Muscle of arm (tissue), 1 donor: ENCODE measurements at regions not wholly inside any gene's neighbourhood (a gene's known extent, or its start where the extent isn't known, plus 50 kb on each side); places are given as distances from the start of the nearest gene placed in this dataset.
"Not testable (repeated sequence)": the region's sequence is repeated elsewhere in the genome, so short reads cannot be mapped to it uniquely, and the experiment has no call there.

Experiments
- DNase-seq: peaks from one replicate; pipeline ENCODE4 v3.0.0-alpha.2; 2013

DNA sequence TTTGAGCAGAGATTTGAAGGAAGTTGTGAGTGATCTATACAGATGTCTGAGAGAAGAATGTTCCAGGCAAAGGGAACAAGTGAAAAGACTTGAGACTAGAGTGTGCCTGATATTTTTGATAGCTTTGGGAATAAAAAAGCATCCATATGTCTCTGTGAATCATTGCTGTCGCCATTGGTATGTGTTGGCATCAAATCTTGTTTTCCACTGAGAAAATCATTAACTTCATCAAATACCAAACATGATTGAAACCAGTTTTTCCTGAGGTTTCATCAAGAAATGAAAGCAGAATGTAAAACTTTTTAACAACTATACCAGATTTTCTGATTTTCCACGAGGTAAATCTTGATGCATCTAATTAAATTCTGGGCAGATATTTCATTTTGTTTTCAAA, 862.6 kb downstream of the DIAPH3 start:
- no peak for DNase-seq

DNA sequence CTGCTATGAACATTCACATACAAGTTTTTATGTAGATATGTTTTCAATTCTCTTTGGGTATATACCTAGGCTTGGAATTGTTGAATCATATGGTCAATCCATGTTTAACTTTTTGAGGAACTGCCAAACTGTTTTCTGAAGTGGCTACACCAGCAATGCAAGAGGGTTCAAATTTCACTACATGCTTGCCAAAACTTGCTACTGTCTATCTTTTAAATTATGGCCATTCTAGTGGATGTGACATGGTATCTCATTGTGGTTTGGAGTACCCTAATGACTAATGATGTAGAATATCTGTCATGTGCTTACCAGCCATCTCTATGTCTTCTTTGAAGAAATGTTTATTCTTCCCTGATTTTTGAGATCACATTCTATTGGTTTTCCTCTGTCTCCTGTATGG, 860.3 kb downstream of the DIAPH3 start:
- DNase-seq, result no peak

DNA sequence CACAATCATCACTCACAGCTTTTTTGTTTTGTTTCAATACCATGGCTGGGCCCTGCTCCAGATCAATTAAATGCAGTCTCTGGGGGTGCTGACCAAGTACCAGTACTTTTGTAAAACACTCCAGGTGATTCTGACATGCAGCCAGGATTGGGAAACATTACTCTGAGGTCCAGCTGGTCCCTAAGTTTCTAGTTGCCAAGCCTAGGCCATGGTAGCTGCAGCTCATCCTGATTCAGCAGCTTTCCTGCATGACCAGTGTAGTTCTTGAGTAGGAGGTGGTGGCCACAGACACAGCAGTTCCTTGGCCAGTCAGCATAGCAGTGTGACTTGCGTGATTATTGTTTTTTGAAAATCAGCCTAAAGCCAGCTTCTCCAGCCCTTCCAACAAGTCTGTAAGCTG, 859.1 kb downstream of the DIAPH3 start:
- no peak for DNase-seq

DNA sequence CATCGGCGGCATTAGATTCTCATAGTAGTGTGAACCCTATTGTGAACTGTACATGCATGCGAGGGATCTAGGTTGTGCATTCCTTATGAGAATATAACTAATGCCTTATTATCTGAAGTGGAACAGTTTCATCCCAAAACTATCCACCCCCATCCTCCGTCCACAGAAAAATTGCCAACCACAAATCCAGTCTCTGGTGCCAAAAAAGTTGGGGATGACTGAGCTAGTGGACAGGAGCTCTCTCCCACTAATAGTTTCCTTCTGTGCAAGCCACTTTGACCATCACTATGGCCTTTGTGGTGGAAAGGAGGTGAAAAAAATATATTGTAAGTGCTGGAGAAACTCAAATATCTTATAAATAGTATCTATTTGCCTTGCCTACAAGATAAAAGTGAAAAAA, 857.8 kb downstream of the DIAPH3 start:
- DNase-seq, result no peak

DNA sequence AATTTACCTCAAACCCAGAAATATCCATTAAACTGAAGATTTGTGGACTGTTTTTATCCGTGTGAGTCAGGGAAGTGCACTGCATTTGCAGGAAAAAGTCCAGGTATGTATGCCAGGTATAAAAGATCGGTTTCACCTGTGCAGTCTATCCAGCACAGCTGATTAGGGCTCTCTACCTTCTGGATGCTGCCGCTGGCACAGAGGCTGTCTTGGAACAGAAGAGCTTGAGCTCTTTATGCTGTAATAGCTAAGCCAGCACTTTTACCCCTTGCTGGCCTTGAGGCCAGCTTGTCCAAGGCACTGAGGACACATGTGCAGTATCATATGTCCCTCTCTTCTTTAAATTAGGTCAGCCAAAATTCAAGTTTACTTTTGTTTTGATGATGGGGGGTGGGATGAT, 851.0 kb downstream of the DIAPH3 start:
- DNase-seq, result no peak

DNA sequence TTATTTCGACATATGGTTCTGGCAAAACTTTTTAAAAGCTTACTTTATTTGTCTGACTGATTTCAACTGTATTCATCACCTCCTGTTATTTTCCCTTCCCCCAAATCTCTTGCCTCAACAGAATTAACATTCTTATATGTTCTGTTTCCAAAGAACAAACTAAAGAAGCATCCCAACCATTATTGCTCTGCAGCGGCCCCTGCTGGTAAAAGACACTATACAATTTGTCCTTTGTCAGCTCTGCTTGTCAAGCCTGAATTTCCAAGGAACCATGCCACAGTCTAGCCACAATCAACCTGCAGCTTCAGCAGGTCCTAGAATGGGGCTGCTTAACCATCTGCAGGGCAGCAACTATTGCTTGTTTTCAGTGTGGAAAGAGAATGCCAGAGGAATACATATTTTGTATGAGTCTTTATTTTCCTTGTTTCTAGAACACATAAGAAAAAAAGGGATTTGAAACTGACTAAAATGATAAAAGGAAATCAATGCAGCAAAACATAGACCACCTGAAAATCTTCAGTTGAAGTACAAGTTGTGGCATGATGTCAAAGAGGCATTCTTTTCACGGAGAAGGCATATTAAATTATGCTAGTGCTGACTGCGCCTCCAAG, 845.3 kb downstream of the DIAPH3 start:
- peak; percentile 76 for DNase-seq

DNA sequence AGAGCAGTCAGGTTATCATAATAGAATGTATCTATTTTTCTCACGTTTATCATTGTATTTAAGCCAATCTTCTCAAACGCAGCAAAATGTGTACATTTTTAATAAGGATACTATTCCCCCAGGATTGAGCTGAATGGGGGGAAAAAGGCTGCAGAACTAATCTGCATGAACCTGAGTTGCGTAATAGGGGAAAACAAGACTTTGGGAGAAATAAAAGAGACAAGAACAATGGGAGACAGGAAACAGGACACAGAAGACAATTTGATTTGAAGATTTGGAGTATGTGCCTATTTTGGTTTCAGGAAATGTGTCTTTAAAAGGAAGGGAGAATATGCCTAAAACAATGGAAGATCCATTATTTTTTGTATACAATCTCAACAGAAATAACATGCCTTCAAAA, 844.5 kb downstream of the DIAPH3 start:
- DNase-seq, result no peak

DNA sequence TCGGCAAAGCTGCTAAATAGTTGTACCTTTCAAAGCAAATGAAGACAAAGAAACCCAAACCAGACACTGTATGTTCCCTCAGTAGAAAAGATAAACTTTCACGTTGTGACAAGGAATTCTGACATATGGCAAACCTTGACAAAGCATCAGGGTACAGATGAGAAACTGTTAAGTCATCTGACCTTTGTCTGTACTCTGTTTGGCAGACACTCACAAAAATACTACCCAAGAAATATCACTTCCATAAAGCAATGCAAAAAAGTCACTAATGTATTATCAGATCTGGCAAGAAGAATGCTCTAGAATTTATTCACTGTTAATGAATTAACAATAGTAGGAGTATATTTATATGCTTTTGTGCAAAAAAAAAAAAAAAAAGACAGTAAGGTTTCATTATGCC, 843.7 kb downstream of the DIAPH3 start:
- no peak for DNase-seq

DNA sequence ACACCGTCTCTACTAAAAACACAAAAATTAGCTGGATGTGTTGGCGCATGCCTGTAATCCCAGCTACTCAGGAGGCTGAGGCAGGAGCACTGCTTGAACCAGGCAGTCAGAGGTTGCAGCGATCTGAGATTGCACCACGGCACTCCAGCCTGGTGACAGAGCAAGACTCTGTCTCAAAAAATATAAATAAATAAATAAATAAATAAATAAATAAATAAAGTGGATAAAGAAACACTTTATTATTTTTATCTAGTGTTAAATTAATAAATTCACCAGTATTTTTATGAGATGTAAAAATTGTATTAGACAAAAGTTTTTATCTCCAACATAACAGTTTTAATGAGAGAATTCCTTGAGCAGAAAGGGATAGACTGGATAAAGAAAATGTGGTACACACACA, 839.3 kb downstream of the DIAPH3 start:
- not testable (repeated sequence) for DNase-seq

DNA sequence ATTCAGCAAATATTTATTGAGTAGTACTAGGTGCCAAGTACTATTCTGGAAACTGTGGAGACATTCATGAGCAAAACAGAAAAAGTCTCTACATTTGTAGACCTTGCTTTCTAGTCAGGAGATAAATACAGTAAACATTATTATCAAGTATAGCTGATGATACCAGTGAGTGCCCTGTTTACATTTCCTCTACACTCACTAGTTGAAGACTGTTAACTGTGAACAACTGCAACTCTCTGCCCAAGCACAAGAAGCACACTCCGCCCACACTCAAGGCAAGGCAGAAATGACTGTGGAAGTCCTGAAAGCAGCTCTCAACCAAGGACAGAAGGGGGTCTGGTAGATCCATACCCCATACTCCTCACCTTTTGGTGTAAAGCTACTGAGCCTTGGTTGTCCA, 837.0 kb downstream of the DIAPH3 start:
- no peak for DNase-seq

DNA sequence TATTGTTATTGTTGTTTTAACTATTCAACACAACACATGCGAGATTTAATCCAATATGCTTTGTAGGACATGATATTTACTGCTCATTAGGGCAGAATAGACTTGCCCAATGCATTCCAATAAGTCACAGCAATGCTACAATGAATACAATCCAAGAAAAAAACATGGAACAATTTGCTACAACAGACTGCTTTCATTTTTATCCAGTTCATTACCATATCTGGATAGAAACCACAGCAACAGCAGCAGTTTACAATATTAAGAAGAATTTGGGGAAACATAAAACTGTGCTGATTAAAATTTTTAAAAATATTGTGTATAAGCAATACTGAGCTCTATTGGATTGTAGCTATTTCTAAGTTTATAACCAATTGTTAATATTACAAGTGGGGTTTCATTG, 833.0 kb downstream of the DIAPH3 start:
- no peak for DNase-seq

DNA sequence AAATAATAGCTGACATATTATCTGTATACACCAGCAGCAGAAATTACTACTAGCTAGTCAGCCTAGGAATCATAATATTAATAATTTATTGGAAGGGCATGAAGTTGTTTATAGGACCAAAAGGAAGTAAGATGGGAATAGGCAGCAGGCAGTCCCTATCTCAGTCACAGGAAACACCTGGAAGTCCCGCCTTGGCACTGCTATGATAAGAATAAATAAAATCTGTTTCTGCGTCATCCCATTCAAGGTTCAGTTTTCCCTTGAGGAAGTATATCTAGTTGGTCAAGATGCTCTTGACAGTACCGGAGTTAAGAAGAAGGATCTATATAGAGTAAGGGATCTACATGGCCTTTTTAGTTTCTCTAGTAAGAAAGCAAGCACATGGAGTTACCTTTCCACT, 830.8 kb downstream of the DIAPH3 start:
- DNase-seq, result no peak

DNA sequence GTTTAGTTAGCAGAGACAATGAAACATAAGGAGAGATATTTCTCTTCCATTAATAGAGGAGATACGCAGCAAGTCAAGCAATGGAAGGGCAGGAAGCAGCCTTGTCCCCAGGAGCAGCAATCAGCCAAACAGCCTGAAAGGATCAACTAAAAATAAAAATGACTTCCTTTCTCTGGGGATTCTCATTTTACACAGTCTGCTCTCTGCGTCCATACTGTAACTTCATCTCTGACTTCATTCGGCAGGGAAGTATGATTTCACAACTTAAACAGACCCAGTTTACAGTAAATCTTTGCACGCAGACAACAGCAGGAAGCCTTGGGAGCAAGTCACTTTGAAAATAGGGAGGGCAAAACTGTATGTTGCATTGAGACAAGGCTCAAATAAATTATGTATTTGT, 826.7 kb downstream of the DIAPH3 start:
- peak; percentile 65 for DNase-seq

DNA sequence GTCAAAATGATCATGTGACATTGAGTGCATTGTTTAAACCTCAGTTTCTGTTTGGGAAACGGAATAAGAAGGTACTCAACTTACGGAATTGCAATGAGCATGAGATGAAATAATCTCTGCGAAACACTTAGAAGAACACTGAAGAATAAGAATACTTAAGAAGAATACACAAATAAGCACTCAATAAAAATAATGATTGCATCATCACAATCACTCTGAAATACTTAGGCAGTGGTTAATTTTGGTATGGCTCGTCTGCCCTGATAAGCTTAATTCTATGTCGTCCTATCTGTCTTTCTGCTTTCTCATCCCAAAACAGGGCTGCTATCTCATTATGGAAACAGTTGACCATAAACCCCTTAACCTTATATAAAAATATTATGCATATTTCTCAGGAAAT, 823.6 kb downstream of the DIAPH3 start:
- DNase-seq, result no peak

DNA sequence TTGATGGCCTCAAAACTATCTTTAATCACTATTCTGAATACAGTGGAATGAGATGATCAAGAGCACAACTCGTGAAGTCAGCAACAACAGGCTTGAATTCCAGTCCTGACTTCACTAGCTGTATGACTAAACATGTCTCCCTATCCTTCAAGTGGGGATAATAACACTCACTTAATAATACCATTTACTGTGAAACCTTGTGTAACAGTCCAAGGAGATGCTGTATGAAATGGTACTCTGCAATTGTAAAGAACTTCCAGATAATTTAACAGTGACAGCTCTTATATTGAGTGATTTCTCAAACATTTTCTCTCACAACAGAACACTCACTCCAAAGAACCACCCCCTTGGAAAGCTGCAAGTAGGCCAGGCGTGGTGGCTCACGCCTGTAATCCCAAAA, 823.1 kb downstream of the DIAPH3 start:
- no peak for DNase-seq

DNA sequence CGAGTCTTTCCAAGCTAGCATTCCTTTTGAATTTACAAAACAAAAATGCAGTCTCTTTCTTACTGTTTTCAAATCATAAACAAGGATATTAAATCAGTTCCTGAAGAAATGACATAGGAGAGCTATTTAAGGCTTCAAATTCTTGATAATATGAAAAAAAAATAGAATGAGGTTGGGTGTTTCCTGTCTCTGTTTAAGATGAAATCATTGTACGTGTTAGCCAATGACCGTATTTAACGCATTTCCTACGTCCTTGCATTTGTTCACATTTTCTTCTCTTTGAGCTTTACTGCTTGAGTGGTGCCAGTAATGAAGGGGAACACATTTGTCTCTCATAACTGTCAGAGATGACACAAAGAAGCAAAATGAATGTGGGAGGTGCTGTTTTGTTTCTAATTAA, 821.3 kb downstream of the DIAPH3 start:
- no peak for DNase-seq

DNA sequence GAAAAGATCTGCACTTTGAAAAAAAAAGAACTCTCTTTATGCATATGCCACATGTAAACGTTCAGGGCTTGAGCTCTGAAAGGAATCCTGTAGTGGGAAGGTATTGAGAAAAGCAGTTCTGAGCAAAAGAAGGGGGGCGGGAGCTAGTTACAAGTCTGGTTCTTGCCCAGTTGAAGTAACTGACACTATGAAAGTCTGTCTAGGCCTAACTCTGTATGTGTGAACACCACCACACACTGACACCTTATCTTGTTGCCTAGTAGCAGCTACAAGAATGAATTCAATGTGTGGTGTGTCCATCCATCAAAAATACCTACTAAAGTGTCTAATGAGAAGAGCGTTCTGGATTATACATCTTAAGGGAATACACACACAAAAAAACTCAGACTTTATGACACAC, 820.6 kb downstream of the DIAPH3 start:
- no peak for DNase-seq

DNA sequence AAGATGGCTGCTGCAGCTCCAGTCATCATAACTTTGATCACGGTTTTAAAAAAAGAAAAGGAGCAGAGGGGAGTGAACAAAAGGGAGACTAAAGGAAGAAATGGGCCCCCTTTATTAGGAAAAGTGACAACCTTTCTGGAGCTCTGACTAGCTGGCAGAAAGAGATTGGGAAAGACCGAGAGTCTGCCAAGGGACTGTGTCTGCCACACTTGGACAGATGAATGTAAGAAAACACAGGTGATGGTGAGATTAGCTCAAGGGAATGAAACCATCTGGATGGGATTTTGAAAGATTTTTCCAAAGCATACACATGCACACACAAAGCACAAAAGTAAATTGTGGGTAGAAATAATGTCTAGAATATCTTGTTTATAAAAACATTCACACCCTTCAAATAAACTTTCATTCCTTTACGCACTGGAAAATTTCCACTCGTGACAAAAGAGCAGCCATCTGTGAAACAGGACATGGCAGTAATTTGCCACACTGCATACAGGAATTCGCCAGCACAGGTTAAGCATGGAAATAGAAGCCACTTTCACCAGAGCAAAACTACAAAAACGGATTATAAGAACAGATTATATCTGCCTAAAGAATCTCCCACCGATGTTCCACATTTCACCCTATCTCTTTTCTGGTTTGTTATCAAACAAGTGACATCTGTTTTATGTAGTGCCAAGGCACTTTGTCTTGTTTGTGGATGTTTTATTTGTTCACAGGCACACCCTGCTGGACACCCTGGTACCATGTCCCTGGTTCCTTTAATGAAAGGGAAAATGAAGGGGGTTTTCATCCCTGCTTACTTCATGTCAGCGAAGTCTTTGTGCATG, 819.5 kb downstream of the DIAPH3 start:
- no peak for DNase-seq

DNA sequence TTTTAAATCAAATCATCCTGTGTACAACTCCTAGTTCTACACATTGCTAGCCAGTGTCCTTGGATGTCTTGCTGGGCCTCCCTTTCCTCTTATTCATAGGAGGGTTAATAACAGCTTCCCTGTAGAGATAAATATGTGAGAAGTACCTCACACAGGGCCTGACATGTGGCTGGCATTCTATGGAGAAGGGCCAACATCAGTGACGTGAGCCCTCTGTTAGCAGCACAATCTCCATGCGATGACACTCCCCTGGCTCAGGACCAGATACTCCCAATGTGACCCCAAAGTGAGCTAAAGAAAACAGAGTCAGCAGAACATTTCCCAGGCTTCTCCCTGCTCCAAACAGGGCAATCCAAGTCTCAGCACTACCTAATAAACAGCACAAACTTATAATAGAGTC, 818.4 kb downstream of the DIAPH3 start:
- no peak for DNase-seq

DNA sequence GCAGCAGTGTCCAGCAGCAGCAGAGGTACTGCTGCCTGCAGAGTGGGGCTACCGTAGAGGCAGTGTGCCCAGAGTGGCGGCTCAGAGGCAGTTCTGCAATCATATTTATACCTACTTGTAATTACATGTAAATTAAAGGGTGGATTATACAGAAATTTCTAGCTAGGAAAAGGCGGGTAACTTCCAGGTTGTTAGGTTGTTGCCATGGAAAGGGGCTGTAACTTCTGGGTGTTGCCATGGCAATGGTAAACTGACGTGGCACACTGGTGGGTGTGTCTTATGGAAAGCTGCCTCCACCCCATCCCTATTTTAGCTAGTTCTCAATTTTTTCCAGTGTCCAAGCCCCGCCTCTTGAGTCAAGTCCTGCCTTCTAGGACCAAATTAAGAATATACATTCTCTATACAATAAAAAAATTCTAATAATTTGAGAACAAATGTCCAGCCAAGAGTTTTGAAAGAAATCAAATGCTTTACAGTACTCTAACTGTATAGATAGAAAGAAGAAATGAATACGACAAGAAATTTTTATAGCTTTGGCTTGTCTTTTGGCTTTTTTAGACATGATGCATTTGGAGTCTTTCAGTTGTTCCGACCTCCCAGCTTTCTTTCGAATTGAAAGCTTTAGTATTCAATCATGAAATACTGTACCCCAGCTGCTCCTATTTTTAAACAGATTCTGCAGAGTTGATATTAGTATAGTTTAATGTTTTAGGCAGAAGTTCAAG, 816.6 kb downstream of the DIAPH3 start:
- DNase-seq, result peak; percentile 56

DNA sequence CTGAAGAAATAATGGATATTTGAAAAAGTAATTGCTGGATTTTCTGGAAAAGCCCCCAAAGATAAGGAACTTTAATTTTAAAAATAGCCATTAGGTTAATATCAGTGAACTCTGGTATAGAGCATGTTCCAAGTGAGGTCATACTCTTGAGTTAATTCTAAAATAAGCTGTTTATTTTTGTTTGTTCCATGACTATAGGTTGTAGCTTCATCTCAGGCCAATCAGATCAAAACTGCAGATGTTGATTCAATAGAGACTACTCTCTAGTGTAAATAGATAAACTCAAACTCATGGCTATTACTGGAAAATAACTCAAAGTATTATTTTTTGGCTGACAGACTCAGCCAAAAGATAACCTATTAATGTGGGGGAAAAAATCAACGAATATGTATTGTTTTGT, 815.1 kb downstream of the DIAPH3 start:
- no peak for DNase-seq

DNA sequence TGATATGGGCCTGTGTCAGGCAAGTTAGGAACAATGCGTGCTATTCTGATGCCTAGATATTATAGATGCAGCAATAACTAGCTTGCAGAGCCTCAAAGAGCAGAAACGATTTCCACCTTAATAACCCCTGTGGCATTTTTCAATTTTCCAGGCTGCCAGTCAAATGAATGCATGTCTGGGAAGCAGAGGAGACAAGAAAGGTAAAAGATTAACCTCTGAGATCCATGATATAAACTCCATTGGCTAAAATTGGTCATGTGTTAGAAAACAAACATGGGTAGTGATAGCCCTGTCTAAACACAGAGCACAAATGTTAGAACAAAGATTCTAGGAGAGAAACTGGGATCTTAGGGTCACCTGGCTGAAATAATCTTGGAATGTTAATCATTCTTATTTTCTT, 811.1 kb downstream of the DIAPH3 start:
- no peak for DNase-seq

DNA sequence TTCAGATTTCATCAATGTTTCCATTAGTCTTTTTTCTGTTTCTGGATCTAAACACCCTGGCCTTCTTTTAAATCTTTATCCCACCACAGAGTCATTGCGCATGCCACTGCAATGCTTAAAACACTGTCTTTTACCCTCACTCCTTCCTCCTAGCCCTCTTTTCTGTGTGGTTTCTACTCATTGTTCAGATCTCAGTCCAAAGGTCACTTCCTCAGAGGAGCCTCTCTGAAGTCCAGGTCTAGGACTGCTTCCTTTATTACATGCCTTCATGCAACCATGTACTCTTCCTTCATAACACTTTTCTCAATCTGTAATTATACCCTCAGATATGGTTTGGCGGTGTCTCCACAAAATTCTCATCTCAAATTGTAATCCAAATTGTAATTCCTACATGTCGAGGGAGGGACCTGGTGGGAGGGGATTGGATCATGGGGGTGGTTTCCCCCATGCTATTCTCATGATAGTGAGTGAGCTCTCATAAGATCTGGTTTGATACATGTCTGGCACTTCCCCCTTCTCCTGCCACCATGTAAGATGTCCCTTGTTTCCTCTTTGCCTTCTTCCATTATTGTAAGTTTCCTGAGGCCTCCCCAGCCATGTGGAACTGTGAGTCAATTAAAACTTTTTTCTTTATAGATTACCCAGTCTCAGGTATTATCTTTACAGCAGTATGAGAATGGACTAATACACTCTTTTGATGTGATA, 808.9 kb downstream of the DIAPH3 start:
- DNase-seq, result no peak
